SW480 (cell line): ENCODE measurements at regions not wholly inside any gene's neighbourhood (a gene's known extent, or its start where the extent isn't known, plus 50 kb on each side); places are given as distances from the start of the nearest gene placed in this dataset.
A peak's percentile ranks its signal among the peaks of the same experiment; 100 is the strongest.

Experiments used
- DNase-seq: peaks from one replicate; pipeline ENCODE4 v3.0.0-alpha.2; 2016; ENCODE audit warnings: low spot score

DNA sequence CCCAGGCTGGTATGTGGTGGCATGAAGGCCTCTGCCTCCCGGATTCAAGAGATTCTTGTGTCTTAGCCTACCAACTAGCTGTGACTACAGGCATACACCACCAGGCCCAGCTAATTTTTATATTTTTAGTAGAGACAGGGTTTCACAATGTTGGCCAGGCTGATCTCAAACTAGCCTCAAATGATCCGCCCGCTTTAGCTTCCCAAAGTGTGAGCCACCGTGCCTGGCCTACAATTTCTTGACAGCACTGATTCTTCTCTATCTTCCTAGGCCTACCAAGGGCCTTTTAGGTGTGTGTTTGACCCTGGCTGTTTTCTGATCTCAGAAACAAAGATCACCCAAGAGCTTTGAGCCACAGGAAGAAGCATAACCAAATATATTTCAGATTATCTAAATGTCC is 540.8 kb upstream of the ADAMTS5 start:
- no peak for DNase-seq

DNA sequence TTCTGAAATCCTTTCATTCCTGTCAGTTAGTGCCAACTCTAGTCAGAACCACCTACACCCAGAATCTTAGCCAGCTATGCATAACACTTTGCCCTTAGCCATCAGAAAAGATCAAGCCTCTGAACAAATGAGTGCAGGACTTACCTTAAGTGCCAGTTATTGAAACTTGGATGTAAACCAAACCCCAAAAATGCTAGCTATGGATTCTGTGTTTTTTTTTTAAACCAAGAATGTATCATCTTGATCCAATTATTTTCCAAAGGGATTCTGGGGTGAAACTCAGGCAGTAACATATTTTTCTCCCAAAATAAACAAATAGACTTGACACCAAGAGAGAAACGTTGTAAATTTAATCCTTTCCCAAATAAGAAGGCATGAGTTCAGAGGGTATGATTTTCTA is 538.6 kb upstream of the ADAMTS5 start:
- DNase-seq: no peak

DNA sequence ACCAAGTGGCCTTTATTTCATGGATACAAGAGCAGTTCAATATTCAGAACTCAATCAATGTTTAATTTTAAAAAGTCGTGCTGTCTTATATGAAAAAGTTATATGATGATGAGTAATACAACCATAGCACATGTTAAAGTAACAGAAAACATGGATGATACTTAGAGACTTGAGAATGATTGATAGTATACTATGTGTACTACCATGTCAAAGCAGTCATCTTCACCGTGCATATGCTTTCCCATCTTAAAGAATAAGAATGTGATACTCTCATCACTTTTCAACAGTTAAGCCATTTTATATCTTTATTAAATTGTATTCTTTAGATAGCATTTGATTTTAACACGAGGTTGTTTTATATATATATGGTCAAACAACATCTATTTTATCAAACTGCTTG is 535.9 kb upstream of the ADAMTS5 start:
- DNase-seq: no peak

DNA sequence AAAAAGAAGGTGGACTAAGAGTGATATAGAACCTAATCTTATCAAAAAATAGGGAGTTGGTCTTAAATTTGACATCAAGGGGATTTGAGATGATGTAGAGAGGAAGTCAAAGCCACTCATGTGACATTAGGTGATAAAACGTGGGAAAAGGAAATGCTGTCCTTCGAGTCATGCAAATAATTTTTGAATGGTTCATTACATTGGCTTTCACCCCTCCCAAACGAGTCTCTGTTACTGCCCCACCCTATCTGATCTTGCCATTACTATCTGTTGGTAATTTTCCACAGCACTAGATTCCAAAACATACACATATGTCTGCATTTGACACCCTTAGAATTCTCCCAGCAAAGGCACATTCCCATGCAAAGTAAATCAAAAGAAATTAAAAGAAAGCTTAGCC is 531.1 kb upstream of the ADAMTS5 start:
- DNase-seq: no peak

DNA sequence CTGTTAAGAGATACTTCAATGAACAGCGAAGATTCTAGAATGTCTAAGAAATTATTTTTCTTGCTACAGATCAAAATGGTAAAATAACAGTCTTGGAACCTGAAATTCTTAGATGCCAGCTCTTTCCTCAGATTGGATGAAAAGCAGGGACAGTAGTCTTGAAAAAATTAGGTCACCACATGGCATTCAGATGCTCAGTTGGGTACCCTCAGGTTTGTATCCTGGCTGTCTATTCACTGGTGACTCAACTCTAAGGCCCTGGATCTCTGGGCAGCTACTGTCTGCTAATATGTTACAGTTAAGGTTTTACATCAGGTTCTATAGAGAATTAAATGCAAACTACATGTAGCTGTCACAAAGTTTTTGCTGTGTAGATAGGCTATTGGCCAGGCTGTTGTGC is 528.9 kb upstream of the ADAMTS5 start:
- no peak for DNase-seq

DNA sequence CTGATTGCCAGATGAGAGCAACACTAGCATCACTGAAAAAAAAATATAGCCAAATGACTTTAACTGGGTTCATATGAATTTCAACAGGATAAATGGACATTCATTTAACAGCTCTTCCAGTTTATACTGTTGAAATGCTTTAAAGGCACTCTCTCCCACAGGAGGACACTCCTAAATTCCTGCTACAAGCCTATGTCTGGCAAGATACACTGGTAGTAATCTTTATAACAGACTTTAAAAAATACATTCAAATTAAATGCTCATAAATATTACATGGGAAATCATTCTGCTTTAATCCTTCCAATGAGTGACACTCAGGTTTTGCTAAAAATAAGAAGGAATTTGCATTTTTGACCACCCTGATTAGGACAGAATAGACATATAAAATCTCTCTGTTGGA is 526.7 kb upstream of the ADAMTS5 start:
- no peak for DNase-seq

DNA sequence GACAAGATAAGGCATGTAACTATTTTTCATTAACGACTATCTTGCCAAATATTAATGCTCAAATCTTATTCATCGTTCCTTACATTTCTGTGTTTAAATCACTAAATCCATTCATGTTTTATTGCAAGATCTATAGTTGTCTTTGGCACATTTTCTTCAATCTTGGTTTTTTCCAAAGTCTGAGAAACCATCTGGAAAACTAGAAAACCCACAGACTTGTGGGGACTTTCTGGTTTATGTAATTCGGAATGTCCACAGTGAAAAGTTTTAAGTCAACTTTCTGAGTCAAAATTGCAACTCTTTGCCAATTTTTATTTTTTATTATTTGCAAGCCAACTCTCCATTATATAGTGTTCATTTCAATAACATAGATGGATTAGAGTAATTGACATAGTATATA is 520.8 kb upstream of the ADAMTS5 start:
- no peak for DNase-seq

DNA sequence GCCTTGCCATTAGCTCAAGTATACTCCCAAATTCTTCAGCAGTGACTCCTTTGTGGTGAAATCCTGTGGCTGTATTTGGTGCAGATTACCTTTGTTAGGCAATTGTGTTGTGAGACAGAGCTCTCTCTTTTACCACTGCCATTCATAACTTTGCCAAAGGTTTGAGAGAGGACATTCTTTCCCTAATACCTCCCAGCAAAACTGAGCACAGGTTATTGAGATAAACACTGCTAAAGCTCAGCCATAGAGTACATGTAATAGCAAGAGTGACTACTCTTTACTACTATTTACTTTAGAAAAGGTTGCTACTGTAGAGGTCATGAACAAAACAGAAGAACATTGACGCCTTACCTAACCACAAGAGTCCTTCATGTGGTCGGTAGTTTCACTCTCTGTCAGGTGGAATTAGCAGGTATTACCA is 514.0 kb upstream of the ADAMTS5 start:
- peak; percentile 91 for DNase-seq

DNA sequence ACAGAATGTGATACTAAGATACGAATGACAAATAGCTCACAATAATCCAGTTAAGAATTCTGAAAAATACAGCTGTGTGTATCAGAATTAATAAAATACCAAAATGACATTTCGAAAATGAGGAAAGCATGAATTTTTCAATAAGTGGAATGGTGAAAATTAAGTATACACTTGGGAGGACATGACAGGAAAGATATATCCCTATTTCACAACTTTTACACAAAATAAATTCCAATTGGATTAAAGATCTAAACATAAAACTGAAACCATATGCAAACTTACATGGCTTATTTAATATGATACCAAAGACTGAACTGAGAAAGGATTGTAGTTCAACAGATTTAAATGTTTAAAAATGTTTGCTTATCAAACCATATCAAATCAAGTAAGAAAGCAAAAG is 510.4 kb upstream of the ADAMTS5 start:
- DNase-seq: no peak

DNA sequence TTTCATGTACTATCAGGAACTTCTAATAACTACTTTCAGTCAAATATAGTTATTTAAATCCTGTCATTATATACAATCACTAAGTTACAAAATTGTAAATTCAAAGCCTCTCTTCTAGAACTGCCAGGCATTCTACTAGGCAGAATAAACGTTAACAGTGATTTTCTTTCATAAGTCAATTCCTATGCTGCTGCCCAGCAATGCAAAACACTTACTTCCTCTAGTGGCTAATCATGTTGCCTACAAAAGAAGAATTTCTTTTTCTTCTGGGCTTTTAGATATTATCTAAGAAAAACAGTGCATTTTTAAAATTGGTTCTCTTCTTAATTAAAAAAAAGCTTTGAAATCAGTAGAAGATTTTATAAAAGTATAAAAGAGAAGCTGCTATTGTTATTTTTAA is 509.8 kb upstream of the ADAMTS5 start:
- no peak for DNase-seq

DNA sequence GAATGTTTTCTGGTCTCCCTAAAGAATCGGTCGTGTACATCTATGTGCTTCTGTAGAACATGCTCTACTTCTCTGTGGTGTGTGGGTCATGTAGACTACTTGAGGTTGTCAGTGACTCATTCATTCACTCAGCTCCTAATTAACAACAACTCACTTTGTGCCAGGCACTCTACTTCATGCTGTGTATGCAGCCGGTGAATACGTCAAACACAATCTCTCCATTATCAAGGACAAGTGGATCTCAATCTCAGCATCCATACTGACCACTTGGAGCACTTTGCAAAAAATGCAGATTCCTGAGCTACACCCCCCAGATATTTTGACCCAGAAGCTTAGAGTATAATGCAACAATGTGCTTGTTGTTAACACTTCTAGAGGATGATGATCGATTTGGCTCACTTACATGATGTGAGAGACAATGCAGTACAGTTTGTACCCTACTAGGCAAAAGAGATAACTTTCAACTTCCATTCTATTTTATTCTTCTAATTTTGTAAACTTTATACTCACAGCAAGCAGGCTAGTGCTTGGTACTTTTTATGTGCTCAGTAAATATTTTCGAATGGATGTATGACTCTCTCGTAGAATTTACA is 508.6 kb upstream of the ADAMTS5 start:
- no peak for DNase-seq

DNA sequence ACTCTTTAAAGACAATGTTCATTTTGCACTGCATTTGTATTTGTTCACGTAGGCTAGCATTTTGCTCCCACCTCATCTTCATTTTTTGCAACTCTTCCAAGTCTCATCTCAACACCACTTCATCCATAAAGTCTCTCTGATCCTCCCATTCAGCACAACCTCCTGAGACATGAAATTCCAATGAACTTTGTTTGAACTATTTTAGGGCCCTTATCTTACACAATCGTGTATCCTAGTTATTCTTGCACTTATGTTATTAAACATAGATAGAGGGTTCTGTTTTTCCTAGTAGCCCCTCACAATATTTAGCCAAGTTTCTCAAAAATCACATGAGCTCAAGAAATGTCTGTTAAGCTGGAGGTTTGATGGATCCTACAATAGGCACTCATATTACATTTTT is 500.5 kb upstream of the ADAMTS5 start:
- DNase-seq: no peak

DNA sequence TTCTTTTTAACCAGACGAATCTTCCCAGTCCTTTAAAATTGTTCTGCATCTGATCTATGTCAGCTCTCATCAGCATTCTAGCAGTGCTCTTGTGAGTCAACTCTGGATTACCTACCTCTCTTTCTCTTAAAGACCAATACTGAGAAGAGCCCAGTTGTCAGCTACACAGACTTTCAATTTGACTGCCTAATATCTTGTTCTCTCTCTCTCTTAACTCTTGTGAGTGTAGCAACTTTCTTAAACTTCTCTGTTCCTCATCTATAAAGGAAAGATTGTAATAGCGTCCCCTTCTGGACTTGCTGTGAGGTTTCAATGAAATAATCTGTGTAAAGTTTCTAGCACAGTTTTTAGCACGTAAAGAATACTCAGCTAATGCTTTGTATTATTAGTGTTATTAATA is 499.3 kb upstream of the ADAMTS5 start:
- no peak for DNase-seq

DNA sequence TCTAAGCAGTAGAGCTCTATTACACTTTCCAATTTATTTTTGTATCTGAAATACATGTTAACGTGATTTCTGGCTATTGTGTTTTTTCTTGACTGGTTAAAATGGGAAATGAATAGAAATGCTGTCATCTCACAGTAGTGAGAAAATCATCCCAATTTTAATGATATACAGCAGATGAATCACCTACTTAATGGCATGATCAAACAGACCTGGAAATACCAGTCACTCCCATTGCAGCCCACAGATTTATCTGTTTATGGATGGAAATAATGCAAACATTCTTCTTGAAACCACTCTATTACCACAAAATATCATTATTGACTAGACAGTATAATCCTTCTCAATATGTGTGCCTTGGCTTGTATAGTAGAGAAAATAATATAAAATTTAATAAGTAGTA is 497.8 kb upstream of the ADAMTS5 start:
- peak; percentile 91 for DNase-seq

DNA sequence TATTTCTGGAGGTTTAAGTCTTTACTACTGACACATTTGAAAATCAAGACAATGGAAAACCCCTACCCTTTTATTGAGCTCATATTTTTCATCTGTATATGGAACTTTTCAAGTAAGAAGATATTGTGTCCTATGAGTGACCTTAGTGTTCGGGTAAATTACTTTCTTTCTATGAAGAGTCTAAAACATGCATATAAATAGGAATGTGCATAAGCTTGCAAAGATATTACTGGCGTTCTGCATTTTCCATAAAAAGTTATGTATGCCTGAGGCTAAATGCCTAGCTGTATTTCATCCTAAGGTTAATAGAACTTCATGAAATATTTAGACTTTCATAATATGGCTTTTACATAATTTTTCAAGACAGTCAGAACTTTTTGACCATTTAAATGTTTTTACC is 495.8 kb upstream of the ADAMTS5 start:
- no peak for DNase-seq

DNA sequence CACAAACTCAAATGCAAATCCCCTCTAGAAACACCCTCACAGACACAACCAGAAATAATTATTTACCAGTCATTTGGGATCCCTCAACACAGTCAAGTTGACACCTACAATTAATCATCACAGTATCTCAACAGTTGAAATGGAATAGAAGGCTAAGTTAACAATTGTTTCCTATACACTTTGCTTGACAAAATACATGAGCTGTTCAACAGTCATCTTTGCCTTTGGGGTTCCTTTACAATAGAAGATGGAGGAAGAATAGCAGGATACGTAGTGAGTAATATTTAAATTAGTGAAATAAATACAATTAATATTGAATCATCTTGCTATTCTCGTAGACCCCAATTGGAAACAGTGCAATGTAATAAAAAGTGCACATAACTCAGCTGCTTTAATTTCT is 487.3 kb upstream of the ADAMTS5 start:
- no peak for DNase-seq

DNA sequence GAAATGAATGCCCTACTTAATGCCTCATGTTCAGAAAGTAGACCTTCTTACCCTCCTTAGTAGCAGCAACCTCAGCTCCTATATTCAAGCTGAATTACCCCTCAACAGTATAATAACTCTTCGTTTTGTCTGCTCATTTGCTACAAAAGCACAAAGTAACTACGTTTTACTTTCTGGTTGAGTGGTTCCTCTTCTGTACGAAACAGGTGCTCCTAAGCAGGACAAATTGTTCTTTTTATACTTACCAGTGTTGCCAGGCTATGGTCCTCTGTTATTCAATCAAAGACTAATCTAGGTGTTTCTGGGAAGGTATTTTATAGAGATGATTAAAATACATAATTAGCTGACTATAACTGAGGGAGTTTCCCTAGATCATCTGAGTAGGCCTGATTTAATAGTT is 484.2 kb upstream of the ADAMTS5 start:
- no peak for DNase-seq

DNA sequence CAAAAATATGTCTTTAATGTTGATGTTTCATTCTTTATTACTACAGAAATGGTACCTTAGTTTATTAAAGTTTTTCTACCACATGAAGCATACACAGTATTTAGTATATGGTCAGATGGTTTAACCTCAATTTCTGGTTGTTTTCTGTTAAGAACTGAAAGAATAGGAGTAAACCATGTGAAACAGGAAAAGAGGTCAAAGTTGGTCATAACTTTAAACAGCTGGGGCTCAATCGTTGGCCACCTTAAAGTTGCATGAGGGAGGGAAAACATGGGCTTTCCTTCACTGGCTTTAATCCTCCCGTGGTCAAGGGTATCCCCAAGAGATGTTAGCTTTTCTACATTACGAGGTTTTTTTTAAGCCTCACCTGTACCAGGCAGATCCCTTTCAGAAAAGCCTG is 483.3 kb upstream of the ADAMTS5 start:
- DNase-seq: no peak

DNA sequence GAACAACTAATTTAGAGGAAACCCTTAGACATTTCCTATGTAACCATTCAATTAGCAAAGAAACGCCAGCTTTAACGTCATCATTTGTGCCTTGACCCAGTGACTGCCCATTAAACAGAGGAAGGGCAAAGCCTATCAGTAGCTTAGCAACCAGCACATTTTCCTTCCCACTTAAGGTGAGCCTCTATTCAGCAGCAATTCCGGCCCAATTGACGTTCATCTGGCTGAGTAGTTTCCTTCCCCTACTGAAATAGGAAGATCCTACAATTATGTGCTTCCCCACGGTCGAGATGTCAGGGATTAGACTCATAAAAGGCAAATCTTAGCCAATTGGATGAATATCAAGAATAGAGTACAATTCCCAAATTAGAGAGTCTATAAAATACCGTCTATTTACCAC is 482.1 kb upstream of the ADAMTS5 start:
- no peak for DNase-seq

DNA sequence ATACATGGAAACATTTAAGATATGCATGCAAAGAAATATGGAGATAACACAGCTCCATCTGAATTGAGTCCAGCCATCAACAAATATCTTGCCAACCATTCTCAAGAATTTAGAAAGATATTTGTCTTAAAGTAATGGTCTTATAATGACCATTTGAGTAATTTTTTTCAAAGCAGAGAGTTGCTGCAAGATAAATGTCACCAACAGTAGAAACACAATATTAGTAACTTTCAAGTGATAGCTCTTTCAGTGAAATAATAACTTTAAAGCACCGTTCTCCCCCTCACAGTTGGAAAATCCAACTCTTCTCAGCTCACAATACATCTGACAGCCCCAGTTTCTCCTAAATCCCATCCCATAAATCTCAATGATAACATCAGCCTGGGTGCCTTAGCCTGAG is 481.0 kb upstream of the ADAMTS5 start:
- no peak for DNase-seq

DNA sequence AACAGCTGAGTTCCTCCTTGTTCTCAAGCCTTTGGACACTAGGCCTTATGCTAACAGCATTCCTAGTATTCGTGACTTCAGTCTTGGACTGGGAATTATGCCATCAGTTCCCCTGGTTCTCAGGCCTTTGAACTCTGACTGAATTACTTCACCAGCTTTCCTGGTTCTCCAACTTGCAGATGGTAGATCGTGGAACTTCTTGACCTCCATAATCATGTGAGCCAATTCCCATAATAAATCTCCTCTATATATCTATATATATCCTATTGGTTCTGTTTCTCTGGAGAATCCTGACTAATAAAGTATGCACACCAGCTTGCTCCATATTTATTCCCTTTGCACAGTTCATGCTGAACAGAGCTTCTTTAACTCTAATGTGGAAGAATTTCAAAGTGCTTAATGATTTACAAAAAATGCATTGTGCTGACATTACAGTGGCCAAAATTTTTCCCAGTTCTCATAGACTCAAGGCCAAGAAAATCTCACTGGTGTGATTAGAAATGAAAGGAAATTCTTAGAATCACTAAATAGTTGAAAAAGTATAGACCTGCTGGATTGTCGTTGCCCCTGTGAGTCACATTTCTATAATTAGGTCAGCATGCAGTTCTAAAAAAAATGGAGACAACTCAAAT is 462.9 kb upstream of the ADAMTS5 start:
- DNase-seq: no peak

DNA sequence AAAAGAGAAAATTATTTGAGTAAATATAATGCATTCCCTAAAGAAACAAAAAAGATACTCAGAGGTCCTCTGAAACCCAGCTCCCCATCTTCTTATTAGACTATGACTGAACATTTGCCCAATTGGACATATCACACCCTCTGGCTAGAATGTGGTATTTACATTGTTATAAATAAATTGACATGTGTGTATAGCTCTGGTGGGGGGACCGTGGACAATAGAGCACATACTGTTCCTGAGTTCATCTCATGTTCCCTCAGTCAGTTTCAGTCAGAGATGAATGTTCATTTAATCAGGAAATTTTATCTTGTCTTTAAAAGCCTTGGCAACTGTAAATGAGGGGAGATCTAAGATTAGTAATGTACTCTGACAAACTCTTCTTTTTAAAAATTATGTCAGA is 459.3 kb upstream of the ADAMTS5 start:
- no peak for DNase-seq

DNA sequence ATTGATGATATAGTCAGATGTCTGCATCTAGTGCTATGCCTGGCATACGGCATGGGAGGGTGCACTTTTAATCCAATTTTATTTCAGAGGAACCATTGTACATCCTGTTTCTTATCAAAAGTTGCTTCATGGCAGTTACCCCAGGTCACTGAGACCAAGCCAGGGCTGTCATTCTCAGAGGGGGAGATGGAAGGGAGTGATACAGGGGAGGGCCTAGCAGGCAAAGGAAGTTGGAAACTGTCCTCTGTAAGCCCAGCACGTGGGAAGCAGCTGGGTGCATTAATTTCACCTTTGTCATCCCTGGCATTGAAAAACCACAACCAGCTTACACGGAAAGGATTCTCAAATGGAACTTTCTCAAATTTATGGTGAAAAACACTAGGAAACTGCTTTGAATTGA is 458.7 kb upstream of the ADAMTS5 start:
- DNase-seq: no peak

DNA sequence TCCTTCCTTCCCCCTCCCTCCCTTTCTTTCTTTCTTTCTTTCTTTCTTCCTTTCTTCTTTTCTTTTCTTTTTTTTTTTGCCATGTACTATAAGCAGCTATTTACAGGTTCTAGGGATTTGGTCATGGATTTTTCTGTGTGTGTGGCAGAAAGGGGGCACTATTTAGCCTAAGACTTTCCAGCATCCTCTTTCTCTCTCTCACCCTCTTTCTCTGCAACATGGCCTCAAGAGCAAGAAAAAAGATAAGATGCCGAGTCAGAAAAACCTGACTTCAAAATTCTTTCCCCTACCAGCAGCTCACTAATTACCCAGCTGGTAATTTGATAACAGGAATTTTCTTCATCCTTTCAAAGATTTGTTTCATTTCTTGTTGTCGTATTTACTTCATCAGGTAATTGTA is 458.3 kb upstream of the ADAMTS5 start:
- no peak for DNase-seq

DNA sequence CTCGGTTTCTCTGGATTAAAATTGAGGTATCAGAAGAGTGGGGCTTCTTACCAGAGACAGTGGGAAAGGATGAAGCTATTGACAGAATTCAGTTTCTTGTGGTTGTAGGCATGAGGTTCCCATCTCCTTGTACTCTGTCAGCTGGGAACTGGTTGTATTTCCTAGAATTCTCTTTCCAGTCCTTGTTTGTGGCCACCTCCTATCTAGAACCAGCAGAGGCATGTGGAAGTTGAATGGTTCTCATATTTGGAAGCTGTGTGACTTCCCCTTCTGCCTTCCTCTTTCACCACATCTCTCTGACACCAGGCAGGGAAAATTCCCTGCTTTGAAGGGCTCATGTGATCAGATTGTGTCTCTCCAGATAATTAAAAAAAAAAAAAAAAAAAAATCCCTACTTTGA is 457.7 kb upstream of the ADAMTS5 start:
- DNase-seq: no peak
